ENCODE measurements at regions not wholly inside any gene's neighbourhood (a gene's known extent, or its start where the extent isn't known, plus 50 kb on each side); places are given as distances from the start of the nearest gene placed in this dataset.
"Not testable (repeated sequence)": the region's sequence is repeated elsewhere in the genome, so short reads cannot be mapped to it uniquely, and the experiment has no call there.

DNA sequence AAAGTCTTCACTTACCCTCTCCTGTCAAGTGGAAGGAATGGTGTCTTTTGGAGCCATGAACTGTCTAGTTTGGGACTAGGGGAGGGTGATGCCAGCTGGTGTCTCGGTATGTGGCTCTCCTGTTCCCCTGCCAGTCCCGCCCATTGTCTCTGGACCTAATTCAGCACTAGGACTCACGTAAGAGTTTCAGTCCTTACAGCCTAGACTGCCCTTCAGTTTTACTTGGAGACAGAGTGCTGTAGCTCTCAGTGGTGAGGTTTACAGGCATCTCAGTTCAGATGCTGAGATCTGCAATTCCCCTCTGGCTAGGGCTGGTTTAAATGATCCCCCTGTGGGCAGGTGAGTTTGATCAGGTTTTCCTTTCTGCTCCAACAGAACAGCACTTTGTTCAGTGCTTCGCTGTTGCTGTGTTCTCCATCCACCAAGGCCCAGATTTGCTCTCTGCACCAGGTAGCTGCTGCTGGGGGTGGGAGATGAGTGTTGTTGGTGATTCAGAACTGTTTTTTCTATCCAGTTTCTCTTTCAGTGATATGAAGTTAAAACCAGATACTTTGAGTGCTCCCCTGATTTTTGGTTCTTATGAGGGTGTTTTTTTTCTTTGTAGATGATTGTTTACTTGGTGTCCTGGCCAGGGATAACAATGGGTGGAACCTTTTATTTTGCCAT, 198.3 kb upstream of the RNPC3 start:
- no peaks in the 10 kb centered on the region for H3K4me1 Mint-ChIP-seq
- no peak overlapping the region for H3K27ac Mint-ChIP-seq
- no peaks in the 10 kb centered on the region for H3K36me3 Mint-ChIP-seq (ENCODE audit: low read depth)
- intact Hi-C loops (cut with micrococcal nuclease): no loop called here
- H3K9me3 Mint-ChIP-seq: no peaks in the 10 kb centered on the region
- no peaks in the 10 kb centered on the region for H3K27me3 Mint-ChIP-seq
- H3K4me3 Mint-ChIP-seq: no peak overlapping the region
- DNase-seq: no peak

GRCh38 chr1:103326595-103326994, 198.9 kb upstream of the RNPC3 start:
- H3K36me3 Mint-ChIP-seq (ENCODE audit: low read depth): no peaks in the 10 kb centered on the region
- no peaks in the 10 kb centered on the region for H3K27me3 Mint-ChIP-seq
- DNase-seq: no peak
- H3K9me3 Mint-ChIP-seq: no peaks in the 10 kb centered on the region
- intact Hi-C loops (cut with micrococcal nuclease): no loop called here
- no peak overlapping the region for H3K4me3 Mint-ChIP-seq
- no peaks in the 10 kb centered on the region for H3K4me1 Mint-ChIP-seq
- no peak overlapping the region for H3K27ac Mint-ChIP-seq

- Mint-ChIP-seq H3K27me3 (no peaks in the 10 kb centered on the region), H3K9me3 (no peaks in the 10 kb centered on the region), H3K27ac (no peak overlapping the region), H3K4me3 (no peak overlapping the region), H3K4me1 (no peaks in the 10 kb centered on the region), H3K36me3 (ENCODE audit: low read depth) (no peaks in the 10 kb centered on the region)
- intact Hi-C loops (cut with micrococcal nuclease): no loop called here
- DNase-seq: no peak
Observed at GRCh38 chr1:103309786-103310185, 201.5 kb upstream of the COL11A1 start.

GRCh38 chr1:103307751-103308150, 199.4 kb upstream of the COL11A1 start:
- no peaks in the 10 kb centered on the region for H3K9me3 Mint-ChIP-seq
- DNase-seq: no peak
- H3K4me3 Mint-ChIP-seq: no peak overlapping the region
- H3K27ac Mint-ChIP-seq: no peak overlapping the region
- no peaks in the 10 kb centered on the region for H3K36me3 Mint-ChIP-seq (ENCODE audit: low read depth)
- no peaks in the 10 kb centered on the region for H3K27me3 Mint-ChIP-seq
- no peaks in the 10 kb centered on the region for H3K4me1 Mint-ChIP-seq
- intact Hi-C loops (cut with micrococcal nuclease): no loop called here

DNA sequence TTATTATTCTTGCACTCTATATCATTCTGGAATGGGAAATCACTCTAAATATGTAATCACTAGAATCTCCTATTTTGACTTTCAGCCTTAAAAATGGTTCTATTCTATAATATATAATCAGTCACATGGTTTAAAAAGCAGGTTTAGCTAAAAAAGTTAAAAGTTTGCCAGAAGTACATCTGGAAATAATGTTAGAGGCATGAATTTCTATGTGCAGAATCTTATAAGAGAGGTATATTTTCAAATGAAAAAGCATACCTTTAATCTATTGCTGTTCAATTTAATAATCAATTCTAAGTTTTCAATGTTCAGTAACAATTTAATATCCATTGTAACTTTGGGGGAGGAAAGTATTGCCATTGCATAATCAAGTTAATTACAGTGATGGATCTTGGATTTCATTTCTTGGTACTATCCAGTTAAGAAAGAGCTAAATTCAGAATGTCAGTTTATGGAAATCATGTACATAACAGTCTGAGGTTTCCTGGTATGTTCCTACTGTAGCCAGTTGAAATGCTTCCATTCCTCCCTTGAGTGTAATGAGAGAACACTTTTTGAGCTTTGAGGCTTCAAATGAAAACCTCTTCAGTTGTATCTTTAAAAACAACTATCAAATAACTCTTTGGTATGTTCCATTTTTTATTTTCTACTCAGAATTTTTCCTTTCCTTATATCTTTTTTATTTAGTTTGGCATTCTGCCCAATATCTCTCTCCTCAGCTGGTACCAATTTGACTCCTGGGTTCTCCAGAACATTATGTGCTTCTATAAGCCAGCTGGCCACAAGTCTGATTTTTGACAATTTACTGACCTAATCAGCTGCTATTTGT, 175.7 kb upstream of the COL11A1 start:
- no peaks in the 10 kb centered on the region for H3K4me1 Mint-ChIP-seq
- intact Hi-C loops (cut with micrococcal nuclease): no loop called here
- H3K27ac Mint-ChIP-seq: no peak overlapping the region
- no peak overlapping the region for H3K4me3 Mint-ChIP-seq
- H3K27me3 Mint-ChIP-seq: no peaks in the 10 kb centered on the region
- no peak for DNase-seq
- H3K36me3 Mint-ChIP-seq (ENCODE audit: low read depth): no peaks in the 10 kb centered on the region
- H3K9me3 Mint-ChIP-seq: no peaks in the 10 kb centered on the region

GRCh38 chr1:103283371-103283770, 175.0 kb upstream of the COL11A1 start:
- H3K9me3 Mint-ChIP-seq: no peaks in the 10 kb centered on the region
- no peak for DNase-seq
- no peaks in the 10 kb centered on the region for H3K27me3 Mint-ChIP-seq
- no peaks in the 10 kb centered on the region for H3K4me1 Mint-ChIP-seq
- no peak overlapping the region for H3K4me3 Mint-ChIP-seq
- H3K27ac Mint-ChIP-seq: no peak overlapping the region
- H3K36me3 Mint-ChIP-seq (ENCODE audit: low read depth): no peaks in the 10 kb centered on the region
- intact Hi-C loops (cut with micrococcal nuclease): no loop called here

DNA sequence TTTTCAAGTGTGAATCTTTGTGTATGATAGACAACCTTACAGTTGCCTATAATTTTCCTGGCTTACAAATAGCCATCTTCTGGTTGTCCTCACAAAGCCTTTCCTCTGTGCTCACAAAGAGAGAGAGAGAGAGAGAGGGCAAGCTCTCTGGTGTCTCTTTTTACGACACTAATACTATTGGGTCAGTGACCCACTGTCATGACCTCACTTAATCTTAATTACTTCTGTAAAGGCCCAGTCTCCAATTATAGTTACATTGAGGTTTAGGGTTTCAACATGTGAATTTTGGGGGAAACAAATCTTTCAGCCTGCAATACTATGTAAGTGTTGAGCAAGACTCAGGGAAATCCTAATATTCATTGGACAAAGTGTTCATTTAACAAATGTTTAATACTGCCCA, 167.4 kb upstream of the COL11A1 start:
- Mint-ChIP-seq H3K9me3 (peaks cover 5% of the 10 kb centered on the region), H3K4me1 (no peaks in the 10 kb centered on the region)
- no peak for DNase-seq

DNA sequence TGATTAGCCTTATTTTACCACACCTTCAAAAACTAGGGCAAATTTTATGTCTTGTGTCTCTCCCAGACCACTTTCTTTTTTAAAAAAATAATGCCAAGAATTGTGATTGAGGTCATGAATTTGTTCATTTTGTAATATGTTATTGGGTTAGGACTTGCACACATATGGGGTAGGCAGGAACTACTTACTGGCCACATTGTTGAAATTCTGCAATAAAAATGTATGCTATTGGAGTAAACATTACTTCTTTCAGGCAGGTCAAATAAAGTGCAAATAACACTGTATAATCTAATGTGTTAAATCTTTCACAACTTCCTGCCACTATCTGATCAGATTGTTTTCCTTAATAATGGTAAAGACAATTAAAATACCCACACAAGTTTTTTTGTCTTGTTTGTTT, 166.6 kb upstream of the COL11A1 start:
- intact Hi-C loops (cut with micrococcal nuclease): no loop called here
- H3K27me3 Mint-ChIP-seq: no peaks in the 10 kb centered on the region
- peaks cover 5% of the 10 kb centered on the region for H3K9me3 Mint-ChIP-seq
- H3K27ac Mint-ChIP-seq: no peak overlapping the region
- no peak overlapping the region for H3K4me3 Mint-ChIP-seq
- no peaks in the 10 kb centered on the region for H3K4me1 Mint-ChIP-seq
- no peaks in the 10 kb centered on the region for H3K36me3 Mint-ChIP-seq (ENCODE audit: low read depth)
- no peak for DNase-seq

More for the DNA sequence above, 167.4 kb upstream of the COL11A1 start:
- Mint-ChIP-seq H3K27me3 (no peaks in the 10 kb centered on the region), H3K4me3 (no peak overlapping the region), H3K27ac (no peak overlapping the region), H3K36me3 (ENCODE audit: low read depth) (no peaks in the 10 kb centered on the region)
- intact Hi-C loops (cut with micrococcal nuclease): no loop called here

- Mint-ChIP-seq H3K36me3 (ENCODE audit: low read depth) (no peaks in the 10 kb centered on the region), H3K27me3 (no peaks in the 10 kb centered on the region), H3K4me1 (no peaks in the 10 kb centered on the region), H3K9me3 (peaks cover 5% of the 10 kb centered on the region), H3K4me3 (no peak overlapping the region), H3K27ac (no peak overlapping the region)
- no peak for DNase-seq
- intact Hi-C loops (cut with micrococcal nuclease): no loop called here
Observed at GRCh38 chr1:103273106-103273505, 164.8 kb upstream of the COL11A1 start.

DNA sequence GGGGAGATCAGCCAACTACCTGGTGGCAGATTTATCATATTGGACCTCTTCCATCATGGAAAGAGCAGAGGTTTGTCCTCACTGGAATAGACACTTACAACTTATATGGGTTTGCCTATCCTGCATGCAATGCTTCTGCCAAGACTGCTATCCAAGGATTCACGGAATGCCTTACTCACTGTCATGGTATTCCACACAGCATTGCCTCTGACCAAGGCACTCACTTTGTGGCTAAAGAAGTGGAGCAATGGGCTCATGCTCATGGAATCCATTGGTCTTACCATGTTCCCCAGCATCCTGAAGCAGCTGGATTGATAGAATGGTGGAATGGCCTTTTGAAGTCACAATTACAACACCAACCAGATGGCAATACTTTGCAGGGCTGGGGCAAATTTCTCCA, 163.1 kb upstream of the COL11A1 start:
- H3K36me3 Mint-ChIP-seq (ENCODE audit: low read depth); intact Hi-C loops (cut with micrococcal nuclease); H3K9me3 Mint-ChIP-seq; H3K4me3 Mint-ChIP-seq; H3K4me1 Mint-ChIP-seq; H3K27ac Mint-ChIP-seq; H3K27me3 Mint-ChIP-seq; DNase-seq: not testable (repeated sequence)

GRCh38 chr1:103267893-103268292, 159.6 kb upstream of the COL11A1 start:
- intact Hi-C loops (cut with micrococcal nuclease): no loop called here
- Mint-ChIP-seq H3K4me3 (no peak overlapping the region), H3K36me3 (ENCODE audit: low read depth) (no peaks in the 10 kb centered on the region), H3K27ac (no peak overlapping the region), H3K9me3 (peaks cover 5% of the 10 kb centered on the region), H3K27me3 (no peaks in the 10 kb centered on the region), H3K4me1 (no peaks in the 10 kb centered on the region)
- no peak for DNase-seq

DNA sequence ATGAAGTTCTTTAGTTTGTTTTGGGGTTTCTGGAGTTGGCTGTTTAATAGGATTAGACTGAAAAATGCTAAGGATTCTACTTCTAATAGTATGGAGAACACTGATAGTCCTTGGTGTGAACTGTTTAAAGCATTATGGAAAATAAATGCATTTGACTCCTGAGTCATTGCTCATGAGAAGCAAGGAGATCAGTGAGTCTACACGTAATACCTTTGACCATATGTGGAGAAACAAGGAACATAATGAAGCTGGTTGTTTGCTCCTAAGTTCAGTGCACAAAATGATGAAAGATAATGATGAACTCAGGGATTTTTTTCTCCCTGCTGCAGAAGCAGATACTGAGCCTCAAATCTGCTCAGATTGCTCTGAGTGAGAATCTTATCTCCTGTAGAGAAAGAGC, 158.9 kb upstream of the COL11A1 start:
- Mint-ChIP-seq H3K27ac (no peak overlapping the region), H3K36me3 (ENCODE audit: low read depth) (no peaks in the 10 kb centered on the region), H3K9me3 (peaks cover 5% of the 10 kb centered on the region), H3K4me1 (no peaks in the 10 kb centered on the region), H3K4me3 (no peak overlapping the region), H3K27me3 (no peaks in the 10 kb centered on the region)
- intact Hi-C loops (cut with micrococcal nuclease): no loop called here
- DNase-seq: no peak

DNA sequence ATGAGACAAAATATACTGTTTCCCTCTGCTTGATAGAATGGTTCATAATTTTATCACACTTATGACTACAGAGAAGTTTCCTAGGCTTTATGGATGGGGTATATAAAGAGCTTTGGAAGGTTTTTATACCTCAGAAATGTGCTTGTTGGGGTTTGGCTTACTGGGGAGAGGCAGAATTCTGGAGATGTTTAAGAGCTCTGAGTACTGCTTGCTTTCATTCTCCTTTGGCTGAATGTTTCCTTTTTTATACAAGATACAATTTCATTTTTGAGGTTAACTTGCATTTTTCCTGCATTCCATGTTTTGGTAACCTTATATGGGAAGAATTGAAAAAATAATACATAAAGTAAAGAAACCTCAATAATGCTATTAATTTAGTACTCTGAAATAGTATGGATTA, 157.7 kb upstream of the COL11A1 start:
- intact Hi-C loops (cut with micrococcal nuclease): no loop called here

DNA sequence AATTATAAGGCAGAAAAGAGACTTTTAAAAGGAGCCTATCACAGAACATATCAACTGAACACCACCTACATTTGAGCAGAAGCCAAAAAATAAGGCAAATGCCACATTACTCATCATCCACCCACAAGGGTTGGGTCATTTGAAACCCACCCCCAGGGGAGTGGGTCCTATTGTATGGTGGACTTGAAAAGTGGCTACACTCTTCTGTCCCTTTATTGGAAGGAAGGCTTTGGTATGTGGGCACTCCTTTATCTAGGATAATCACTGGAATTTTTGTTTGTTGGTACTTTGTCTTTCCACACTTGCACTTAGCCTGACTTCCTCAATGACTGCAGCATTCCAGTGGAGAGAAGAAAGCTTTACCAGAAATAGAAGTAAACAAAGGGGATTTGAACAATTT, 157.2 kb upstream of the COL11A1 start:
- no peak overlapping the region for H3K27ac Mint-ChIP-seq
- H3K9me3 Mint-ChIP-seq: no peaks in the 10 kb centered on the region
- no peak for DNase-seq
- H3K4me3 Mint-ChIP-seq: no peak overlapping the region
- H3K36me3 Mint-ChIP-seq (ENCODE audit: low read depth): no peaks in the 10 kb centered on the region
- intact Hi-C loops (cut with micrococcal nuclease): no loop called here
- H3K4me1 Mint-ChIP-seq: no peaks in the 10 kb centered on the region
- no peaks in the 10 kb centered on the region for H3K27me3 Mint-ChIP-seq

More for the DNA sequence above, 157.7 kb upstream of the COL11A1 start:
- no peaks in the 10 kb centered on the region for H3K4me1 Mint-ChIP-seq
- H3K4me3 Mint-ChIP-seq: no peak overlapping the region
- H3K27ac Mint-ChIP-seq: no peak overlapping the region
- DNase-seq: no peak
- H3K36me3 Mint-ChIP-seq (ENCODE audit: low read depth): no peaks in the 10 kb centered on the region
- peaks cover 3% of the 10 kb centered on the region for H3K9me3 Mint-ChIP-seq
- no peaks in the 10 kb centered on the region for H3K27me3 Mint-ChIP-seq

DNA sequence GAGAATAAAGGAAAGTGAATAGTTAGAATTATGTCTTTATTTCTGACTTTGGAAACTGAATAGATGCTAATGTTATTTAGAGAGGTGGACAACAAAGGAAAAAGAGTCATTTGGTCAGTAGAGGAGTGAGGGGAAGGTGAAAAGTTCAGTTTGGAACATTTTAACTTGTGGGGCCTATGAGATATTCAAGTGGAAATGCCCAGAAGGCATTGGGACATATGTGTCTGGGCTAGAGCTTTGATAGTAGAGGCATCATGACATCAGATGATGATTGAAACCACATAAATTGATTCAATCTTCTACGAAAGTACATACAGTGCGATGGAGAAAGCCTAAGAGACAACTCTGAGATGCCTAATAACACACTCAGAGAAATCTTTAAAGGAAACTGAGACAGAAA, 151.7 kb upstream of the COL11A1 start:
- no peaks in the 10 kb centered on the region for H3K9me3 Mint-ChIP-seq
- no peaks in the 10 kb centered on the region for H3K36me3 Mint-ChIP-seq (ENCODE audit: low read depth)
- intact Hi-C loops (cut with micrococcal nuclease): no loop called here
- no peaks in the 10 kb centered on the region for H3K27me3 Mint-ChIP-seq
- no peaks in the 10 kb centered on the region for H3K4me1 Mint-ChIP-seq
- no peak for DNase-seq
- no peak overlapping the region for H3K4me3 Mint-ChIP-seq
- no peak overlapping the region for H3K27ac Mint-ChIP-seq

All from activated CD4-positive, alpha-beta T cell treated with anti-CD3 and anti-CD28 coated beads, Interleukin-2, amount 10 ng/mL, durations not matched to agents 24 days and 14 days (primary cell).